KMS-11 (cell line): ENCODE measurements at regions not wholly inside any gene's neighbourhood (a gene's known extent, or its start where the extent isn't known, plus 50 kb on each side); places are given as distances from the start of the nearest gene placed in this dataset.

Experiments used
- H2AFZ ChIP-seq: fragments of 200-600 bp; sonication (generic); 2 replicates; pipeline ENCODE4 v1.6.1; 2016; ENCODE audit warnings: antibody characterized with exemption, mixed run types, low read depth
- H3K27ac ChIP-seq: fragments of 200-600 bp; sonication (generic); 2 replicates; pipeline ENCODE4 v1.6.1; 2016; ENCODE audit warnings: mild to moderate bottlenecking, mixed run types
- H3K27me3 ChIP-seq: fragments of 200-600 bp; sonication (generic); 2 replicates; pipeline ENCODE4 v1.6.1; 2017; ENCODE audit warnings: mild to moderate bottlenecking, low read depth, mixed run types, moderate library complexity; ENCODE audit not compliant: insufficient read depth
- H3K36me3 ChIP-seq: fragments of 200-600 bp; sonication (generic); 2 replicates; pipeline ENCODE4 v1.6.1; 2017; ENCODE audit warnings: mild to moderate bottlenecking, mixed run types; ENCODE audit not compliant: insufficient read depth
- H3K4me1 ChIP-seq: fragments of 200-600 bp; sonication (generic); 2 replicates; pipeline ENCODE4 v1.6.1; 2016; ENCODE audit warnings: mild to moderate bottlenecking, low read depth, mixed run types; ENCODE audit not compliant: poor library complexity, severe bottlenecking
- H3K4me2 ChIP-seq: fragments of 200-600 bp; sonication (generic); 2 replicates; pipeline ENCODE4 v1.7.0; 2016; ENCODE audit warnings: mild to moderate bottlenecking, mixed run types
- H3K4me3 ChIP-seq: fragments of 200-600 bp; sonication (generic); IDR thresholded peaks from 2 replicates; pipeline ENCODE4 v1.6.1; 2017; ENCODE audit warnings: low read depth, low read length, mixed read lengths; ENCODE audit not compliant: insufficient read depth
- H3K79me2 ChIP-seq: fragments of 200-600 bp; sonication (generic); 2 replicates; pipeline ENCODE4 v1.6.1; 2016; ENCODE audit warnings: low read depth, mixed run types; ENCODE audit not compliant: insufficient read depth
- H3K9ac ChIP-seq: fragments of 200-600 bp; sonication (generic); 2 replicates; pipeline ENCODE4 v1.6.1; 2016; ENCODE audit warnings: mild to moderate bottlenecking, mixed run types
- H4K20me1 ChIP-seq: fragments of 200-600 bp; sonication (generic); 2 replicates; pipeline ENCODE4 v1.6.1; 2016; ENCODE audit warnings: mild to moderate bottlenecking, mixed run types; ENCODE audit not compliant: insufficient read depth
- CTCF ChIP-seq: fragments of 200-600 bp; sonication (generic); conservative IDR thresholded peaks from 2 replicates; pipeline ENCODE4 v1.6.1; 2017; ENCODE audit warnings: low read depth, mild to moderate bottlenecking, antibody characterized with exemption, low read length, moderate library complexity, mixed read lengths

DNA sequence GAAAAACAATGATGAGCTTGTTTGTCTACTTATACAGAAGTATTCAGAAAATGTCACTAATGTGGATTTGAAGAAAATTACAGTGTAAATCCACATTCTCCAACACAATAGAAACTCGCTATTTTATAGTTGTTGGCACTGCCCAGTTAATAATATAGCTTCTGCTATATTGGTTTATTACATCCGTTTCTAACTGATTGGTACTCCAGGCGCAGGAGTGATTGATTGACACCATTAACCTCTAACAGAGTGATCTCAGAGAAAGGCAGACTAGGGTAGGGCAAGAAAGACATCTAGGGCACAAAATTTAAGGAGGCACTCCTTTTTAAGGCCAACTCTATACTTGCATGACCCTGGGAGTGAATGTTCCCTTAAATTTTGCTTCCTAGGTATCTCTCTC is 84.0 kb upstream of the MIER3 start:
- Histone ChIP-seq H3K79me2 (no peaks in the 10 kb centered on the region), H3K27me3 (no peaks in the 10 kb centered on the region), H2AFZ (no peak overlapping the region), H3K4me1 (peaks cover 11% of the 10 kb centered on the region), H3K4me3 (no peak overlapping the region), H3K27ac (no peak overlapping the region), H3K4me2 (no peak overlapping the region), H4K20me1 (no peaks in the 10 kb centered on the region), H3K36me3 (no peaks in the 10 kb centered on the region), H3K9ac (no peak overlapping the region)
- TF ChIP-seq CTCF = no peak

- Histone ChIP-seq H3K9ac (no peak overlapping the region), H3K4me2 (no peak overlapping the region), H3K27ac (no peak overlapping the region), H3K36me3 (no peaks in the 10 kb centered on the region), H3K79me2 (no peaks in the 10 kb centered on the region), H4K20me1 (no peaks in the 10 kb centered on the region), H3K4me1 (peaks cover 8% of the 10 kb centered on the region), H3K4me3 (no peak overlapping the region), H2AFZ (no peak overlapping the region), H3K27me3 (no peaks in the 10 kb centered on the region)
- no peak for TF ChIP-seq CTCF
Observed at GRCh38 chr5:57036761-57037160, 84.8 kb upstream of the MIER3 start.

DNA sequence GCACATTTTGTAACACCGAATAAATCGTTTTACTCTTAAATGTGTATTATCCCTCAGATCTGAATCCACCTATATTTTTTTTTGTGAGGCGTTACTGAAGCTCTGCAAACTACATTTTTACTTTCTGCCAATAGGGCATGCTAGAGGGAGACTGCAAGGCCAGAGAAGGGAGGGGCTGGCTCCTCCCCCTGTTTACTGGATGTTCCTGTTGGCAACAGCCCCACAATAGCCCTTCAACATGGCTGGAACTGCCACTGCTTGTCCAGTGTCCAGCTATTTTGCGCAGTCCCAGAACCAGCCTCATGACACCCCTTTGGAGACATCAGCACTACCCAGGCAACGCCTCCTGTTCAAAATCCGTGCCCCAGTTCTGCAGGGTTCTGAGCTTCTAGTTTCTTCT is 85.4 kb upstream of the MIER3 start:
- H4K20me1 ChIP-seq = no peaks in the 10 kb centered on the region
- no peaks in the 10 kb centered on the region for H3K36me3 ChIP-seq
- H3K4me3 ChIP-seq = no peak overlapping the region
- no peak overlapping the region for H3K4me2 ChIP-seq
- no peak overlapping the region for H2AFZ ChIP-seq
- no peaks in the 10 kb centered on the region for H3K27me3 ChIP-seq
- no peak overlapping the region for H3K9ac ChIP-seq
- H3K79me2 ChIP-seq = no peaks in the 10 kb centered on the region
- H3K27ac ChIP-seq = no peak overlapping the region
- no peak for TF ChIP-seq CTCF
- peaks cover 2% of the 10 kb centered on the region for H3K4me1 ChIP-seq

GRCh38 chr5:57041570-57041969 is 89.6 kb upstream of the MIER3 start:
- Histone ChIP-seq H3K4me3 (no peak overlapping the region), H3K79me2 (no peaks in the 10 kb centered on the region), H3K27me3 (no peaks in the 10 kb centered on the region), H3K9ac (no peak overlapping the region), H4K20me1 (no peaks in the 10 kb centered on the region), H2AFZ (no peak overlapping the region), H3K27ac (no peak overlapping the region), H3K4me2 (no peak overlapping the region), H3K36me3 (no peaks in the 10 kb centered on the region), H3K4me1 (no peaks in the 10 kb centered on the region)
- no peak for TF ChIP-seq CTCF

DNA sequence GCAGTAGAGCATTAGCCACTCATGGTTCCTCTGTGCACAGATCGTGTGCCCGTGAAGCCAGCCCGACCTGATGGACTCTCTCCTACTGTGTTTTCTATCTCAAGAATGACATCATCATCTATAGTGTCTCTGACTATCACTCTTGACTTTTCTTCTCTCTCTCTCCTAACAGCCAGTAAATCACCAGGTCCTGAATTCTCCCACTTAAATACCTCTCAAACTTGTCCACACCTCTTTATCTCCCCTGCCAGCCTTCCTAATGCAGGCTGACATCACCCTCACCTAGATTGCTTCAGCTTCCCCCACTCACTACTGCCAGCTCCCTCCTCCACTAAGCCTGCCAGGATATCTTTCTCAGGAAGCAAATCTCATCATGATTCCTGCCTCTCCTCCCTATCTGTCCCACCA is 90.6 kb upstream of the MIER3 start:
- Histone ChIP-seq H3K4me2 (no peak overlapping the region), H2AFZ (no peak overlapping the region), H3K27me3 (no peaks in the 10 kb centered on the region), H3K27ac (no peak overlapping the region), H3K4me1 (no peaks in the 10 kb centered on the region), H3K79me2 (no peaks in the 10 kb centered on the region), H3K36me3 (no peaks in the 10 kb centered on the region), H3K9ac (no peak overlapping the region), H3K4me3 (no peak overlapping the region), H4K20me1 (no peaks in the 10 kb centered on the region)
- TF ChIP-seq CTCF = no peak
